ENCODE measurements at regions not wholly inside any gene's neighbourhood (a gene's known extent, or its start where the extent isn't known, plus 50 kb on each side); places are given as distances from the start of the nearest gene placed in this dataset.
"Not testable (repeated sequence)": the region's sequence is repeated elsewhere in the genome, so short reads cannot be mapped to it uniquely, and the experiment has no call there.

GRCh38 chr5:143521141-143521540, 117.7 kb upstream of the NR3C1 start:
- no peak for DNase-seq

- not testable (repeated sequence) for DNase-seq
Measured at GRCh38 chr5:143519215-143519614, 115.7 kb upstream of the NR3C1 start.

GRCh38 chr5:143517824-143518223, 114.3 kb upstream of the NR3C1 start:
- not testable (repeated sequence) for DNase-seq

GRCh38 chr5:143516249-143516648, 112.8 kb upstream of the NR3C1 start:
- no peak for DNase-seq

GRCh38 chr5:143515829-143516228, 112.3 kb upstream of the NR3C1 start:
- no peak for DNase-seq

GRCh38 chr5:143514616-143515335, 111.3 kb upstream of the NR3C1 start:
- DNase-seq, result no peak

- no peak for DNase-seq
Measured at GRCh38 chr5:143513720-143514119, 110.2 kb upstream of the NR3C1 start.

- DNase-seq, result no peak
Measured at GRCh38 chr5:143511736-143512135, 108.2 kb upstream of the NR3C1 start.

GRCh38 chr5:143509758-143510221, 106.3 kb upstream of the NR3C1 start:
- DNase-seq, result no peak

GRCh38 chr5:143506836-143507552, 103.5 kb upstream of the NR3C1 start:
- DNase-seq, result peak; percentile 90

- no peak for DNase-seq
Measured at GRCh38 chr5:143505934-143506333, 102.4 kb upstream of the NR3C1 start.

GRCh38 chr5:143505354-143505753, 101.9 kb upstream of the NR3C1 start:
- no peak for DNase-seq

- DNase-seq, result no peak
Measured at GRCh38 chr5:143501310-143502044, 98.0 kb upstream of the NR3C1 start.

GRCh38 chr5:143499480-143500114, 96.1 kb upstream of the NR3C1 start:
- no peak for DNase-seq

GRCh38 chr5:143498821-143499220, 95.3 kb upstream of the NR3C1 start:
- no peak for DNase-seq

- no peak for DNase-seq
Measured at GRCh38 chr5:143497749-143498148, 94.3 kb upstream of the NR3C1 start.

GRCh38 chr5:143496943-143497342, 93.5 kb upstream of the NR3C1 start:
- no peak for DNase-seq

- DNase-seq, result no peak
Measured at GRCh38 chr5:143495821-143496275, 92.4 kb upstream of the NR3C1 start.

- no peak for DNase-seq
Measured at GRCh38 chr5:143495110-143495509, 91.6 kb upstream of the NR3C1 start.

- DNase-seq, result no peak
Measured at GRCh38 chr5:143494595-143494994, 91.1 kb upstream of the NR3C1 start.

- peak; percentile 57 for DNase-seq
Measured at GRCh38 chr5:143494162-143494561, 90.7 kb upstream of the NR3C1 start.

GRCh38 chr5:143492783-143493182, 89.3 kb upstream of the NR3C1 start:
- no peak for DNase-seq

GRCh38 chr5:143491646-143492045, 88.2 kb upstream of the NR3C1 start:
- no peak for DNase-seq

Measured in amniotic stem cell (primary cell).